SK-N-SH treated with all-trans-retinoic acid at 6 μM for 48 hours (cell line): ENCODE measurements at regions not wholly inside any gene's neighbourhood (a gene's known extent, or its start where the extent isn't known, plus 50 kb on each side); places are given as distances from the start of the nearest gene placed in this dataset.

ENCODE experiments used
- PPARA ChIP-seq: fragments of 250-450 bp; sonication (Bioruptor Pico); IDR thresholded peaks from 2 replicates; pipeline ENCODE4 v1.5.0; 2020; ENCODE audit warnings: mild to moderate bottlenecking, borderline replicate concordance
- RARB ChIP-seq: fragments of 250-450 bp; sonication (Bioruptor Pico); IDR thresholded peaks from 2 replicates; pipeline ENCODE4 v1.8.0; 2021; ENCODE audit warnings: mild to moderate bottlenecking, moderate library complexity
- TCF4 ChIP-seq: fragments of 250-450 bp; sonication (Bioruptor Pico); IDR thresholded peaks from 2 replicates; pipeline ENCODE4 v1.8.0; 2021; ENCODE audit warnings: mild to moderate bottlenecking, moderate library complexity, borderline replicate concordance
- TSHZ2 ChIP-seq: fragments of 250-450 bp; sonication (Bioruptor Pico); IDR thresholded peaks from 2 replicates; pipeline ENCODE4 v1.5.0; 2020; ENCODE audit warnings: mild to moderate bottlenecking, moderate library complexity

GRCh38 chr5:54655266-54655665 is 137.7 kb downstream of the SNX18 start:
- TF ChIP-seq PPARA = no peak
- no peak for TF ChIP-seq TCF4 (CRISPR knock-in tag)
- no peak for TF ChIP-seq TSHZ2
- no peak for TF ChIP-seq RARB (CRISPR knock-in tag)
